ENCODE measurements at regions not wholly inside any gene's neighbourhood (a gene's known extent, or its start where the extent isn't known, plus 50 kb on each side); places are given as distances from the start of the nearest gene placed in this dataset.

DNA sequence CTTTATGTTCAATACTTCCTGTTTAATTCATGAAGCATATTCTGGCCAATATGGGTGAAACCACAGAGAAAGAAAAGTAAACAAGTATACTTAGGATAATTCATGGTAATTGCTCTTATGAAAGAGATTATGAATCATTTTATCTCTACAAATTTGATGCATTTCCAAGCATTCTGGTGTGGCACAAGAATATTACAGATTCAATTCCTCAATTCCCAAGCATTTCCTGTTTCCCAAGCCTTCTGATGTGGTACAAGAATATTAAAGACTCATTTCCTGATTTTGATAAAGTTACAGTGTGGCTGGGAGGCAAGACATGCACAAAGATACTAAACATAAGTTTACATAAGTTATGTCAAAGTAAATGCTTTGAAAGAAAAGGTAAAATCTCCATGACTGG is 126.1 kb upstream of the NUDT7 start:
- TF ChIP-seq TAF1 (IDR thresholded peaks at IDR 0.05; ENCODE audit: borderline replicate concordance, insufficient read depth, low read length) (no peak), POLR2AphosphoS5 (IDR thresholded peaks at IDR 0.05; ENCODE audit: low read depth, low read length) (no peak), FOXP2 (optimal IDR thresholded peaks at IDR 0.05; ENCODE audit: borderline replicate concordance, extremely low read depth, extremely low read length, insufficient read depth) (no peak), SIN3A (IDR thresholded peaks at IDR 0.05; ENCODE audit: borderline replicate concordance, insufficient read depth, low read length) (no peak)
- TF ChIP-seq, protein P1, sequence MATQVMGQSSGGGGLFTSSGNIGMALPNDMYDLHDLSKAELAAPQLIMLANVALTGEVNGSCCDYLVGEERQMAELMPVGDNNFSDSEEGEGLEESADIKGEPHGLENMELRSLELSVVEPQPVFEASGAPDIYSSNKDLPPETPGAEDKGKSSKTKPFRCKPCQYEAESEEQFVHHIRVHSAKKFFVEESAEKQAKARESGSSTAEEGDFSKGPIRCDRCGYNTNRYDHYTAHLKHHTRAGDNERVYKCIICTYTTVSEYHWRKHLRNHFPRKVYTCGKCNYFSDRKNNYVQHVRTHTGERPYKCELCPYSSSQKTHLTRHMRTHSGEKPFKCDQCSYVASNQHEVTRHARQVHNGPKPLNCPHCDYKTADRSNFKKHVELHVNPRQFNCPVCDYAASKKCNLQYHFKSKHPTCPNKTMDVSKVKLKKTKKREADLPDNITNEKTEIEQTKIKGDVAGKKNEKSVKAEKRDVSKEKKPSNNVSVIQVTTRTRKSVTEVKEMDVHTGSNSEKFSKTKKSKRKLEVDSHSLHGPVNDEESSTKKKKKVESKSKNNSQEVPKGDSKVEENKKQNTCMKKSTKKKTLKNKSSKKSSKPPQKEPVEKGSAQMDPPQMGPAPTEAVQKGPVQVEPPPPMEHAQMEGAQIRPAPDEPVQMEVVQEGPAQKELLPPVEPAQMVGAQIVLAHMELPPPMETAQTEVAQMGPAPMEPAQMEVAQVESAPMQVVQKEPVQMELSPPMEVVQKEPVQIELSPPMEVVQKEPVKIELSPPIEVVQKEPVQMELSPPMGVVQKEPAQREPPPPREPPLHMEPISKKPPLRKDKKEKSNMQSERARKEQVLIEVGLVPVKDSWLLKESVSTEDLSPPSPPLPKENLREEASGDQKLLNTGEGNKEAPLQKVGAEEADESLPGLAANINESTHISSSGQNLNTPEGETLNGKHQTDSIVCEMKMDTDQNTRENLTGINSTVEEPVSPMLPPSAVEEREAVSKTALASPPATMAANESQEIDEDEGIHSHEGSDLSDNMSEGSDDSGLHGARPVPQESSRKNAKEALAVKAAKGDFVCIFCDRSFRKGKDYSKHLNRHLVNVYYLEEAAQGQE (IDR thresholded peaks at IDR 0.05; ENCODE audit: insufficient read depth in 1 of 2, low read depth in 2 of 2, low read length in 2 of 2), result no peak

DNA sequence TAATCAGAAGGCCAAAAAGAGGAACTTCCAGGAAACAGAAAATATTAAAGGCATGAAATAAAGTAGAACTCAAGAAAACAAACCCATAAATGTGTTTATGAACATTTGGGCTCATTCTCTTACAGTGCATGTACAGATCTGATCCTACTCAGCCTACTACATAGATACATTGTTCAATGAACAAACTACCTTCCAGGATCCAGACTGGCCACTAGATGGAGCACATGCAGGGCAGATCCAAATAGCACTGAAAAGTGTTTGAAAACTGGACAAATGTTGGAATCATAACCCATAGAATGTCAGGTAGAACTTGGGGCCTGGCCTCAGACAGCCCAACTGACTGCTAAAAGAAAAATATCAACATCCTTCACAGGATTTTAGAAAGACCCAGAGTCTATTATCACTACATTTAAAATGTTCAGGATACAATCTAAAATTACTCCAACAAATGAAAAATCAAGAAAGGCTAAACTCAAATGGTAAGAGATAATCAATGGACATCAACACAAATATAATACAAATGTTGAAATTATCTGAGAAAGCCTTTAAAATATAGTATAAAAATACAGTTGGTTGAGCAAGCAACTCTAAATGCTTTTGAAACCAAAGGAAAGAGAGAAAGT is 122.4 kb upstream of the NUDT7 start:
- TF ChIP-seq SIN3A (IDR thresholded peaks at IDR 0.05; ENCODE audit: borderline replicate concordance, insufficient read depth, low read length) (no peak), TAF1 (IDR thresholded peaks at IDR 0.05; ENCODE audit: borderline replicate concordance, insufficient read depth, low read length) (no peak)

DNA sequence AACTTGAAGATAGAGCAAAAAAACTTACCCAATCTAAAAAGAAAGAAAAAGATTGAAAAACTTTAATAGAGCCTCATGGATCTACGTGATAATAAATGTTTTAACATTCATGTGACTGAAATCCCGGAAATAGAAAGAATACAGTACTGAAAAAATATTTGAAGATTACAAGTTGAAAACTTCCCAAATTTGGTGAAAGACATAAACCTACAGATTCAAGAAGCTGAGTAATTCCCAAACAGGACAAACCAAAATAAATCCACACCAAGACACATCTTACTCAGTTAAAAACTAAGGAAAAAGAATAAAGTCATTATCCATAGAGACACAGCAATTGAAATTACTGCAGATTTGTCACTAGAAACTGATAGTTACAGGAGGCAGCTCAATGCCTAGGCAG is 121.8 kb upstream of the NUDT7 start:
- TF ChIP-seq FOXP2 (optimal IDR thresholded peaks at IDR 0.05; ENCODE audit: borderline replicate concordance, extremely low read depth, extremely low read length, insufficient read depth) (no peak), TAF1 (IDR thresholded peaks at IDR 0.05; ENCODE audit: borderline replicate concordance, insufficient read depth, low read length) (no peak), SIN3A (IDR thresholded peaks at IDR 0.05; ENCODE audit: borderline replicate concordance, insufficient read depth, low read length) (no peak), POLR2AphosphoS5 (IDR thresholded peaks at IDR 0.05; ENCODE audit: low read depth, low read length) (no peak)
- TF ChIP-seq, protein P1 (IDR thresholded peaks at IDR 0.05; ENCODE audit: insufficient read depth in 1 of 2, low read depth in 2 of 2, low read length in 2 of 2), result no peak

DNA sequence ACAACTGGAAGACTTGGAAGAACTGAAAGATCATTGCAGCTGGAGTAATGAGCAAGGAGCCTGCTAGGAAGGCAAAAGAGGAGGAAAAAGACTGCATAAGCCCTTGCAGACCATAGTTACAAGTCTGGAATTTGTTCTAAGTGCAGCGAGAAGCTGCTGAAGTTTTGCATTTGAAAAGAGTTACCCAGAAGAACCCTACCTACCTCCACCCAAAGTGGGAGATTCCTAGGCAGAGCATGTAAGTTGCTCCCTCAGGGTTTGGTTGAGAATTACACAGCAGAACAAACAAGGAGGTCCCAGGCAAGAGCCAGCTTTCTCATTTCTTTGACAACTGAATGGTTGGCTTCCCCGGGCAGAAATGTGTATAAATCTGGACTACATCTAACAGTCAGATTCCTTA is 118.7 kb upstream of the NUDT7 start:
- TF ChIP-seq FOXP2 (optimal IDR thresholded peaks at IDR 0.05; ENCODE audit: borderline replicate concordance, extremely low read depth, extremely low read length, insufficient read depth) (no peak), SIN3A (IDR thresholded peaks at IDR 0.05; ENCODE audit: borderline replicate concordance, insufficient read depth, low read length) (no peak), TAF1 (IDR thresholded peaks at IDR 0.05; ENCODE audit: borderline replicate concordance, insufficient read depth, low read length) (no peak), POLR2AphosphoS5 (IDR thresholded peaks at IDR 0.05; ENCODE audit: low read depth, low read length) (no peak)
- TF ChIP-seq, protein P1 (IDR thresholded peaks at IDR 0.05; ENCODE audit: insufficient read depth in 1 of 2, low read depth in 2 of 2, low read length in 2 of 2), result no peak

DNA sequence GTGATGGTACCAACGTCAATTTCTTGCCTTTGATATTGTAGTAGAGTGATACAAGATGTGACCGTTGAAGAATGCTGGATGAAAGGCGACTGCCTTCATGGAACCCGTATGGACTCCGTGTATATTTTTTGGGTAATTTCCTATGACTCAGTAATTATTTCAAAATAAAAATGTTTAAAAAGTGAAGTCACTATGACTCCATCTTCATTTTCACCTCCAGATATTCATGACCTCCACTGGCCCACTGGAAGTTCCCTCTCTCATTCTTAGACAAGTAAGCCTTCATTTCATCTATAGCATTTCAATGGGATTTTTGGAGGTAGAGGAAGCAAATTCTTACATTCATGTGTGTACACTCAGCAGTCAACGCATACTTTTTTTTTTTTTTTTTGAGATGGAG is 111.8 kb upstream of the NUDT7 start:
- TF ChIP-seq SIN3A (IDR thresholded peaks at IDR 0.05; ENCODE audit: borderline replicate concordance, insufficient read depth, low read length), result no peak
- no peak for TF ChIP-seq POLR2AphosphoS5 (IDR thresholded peaks at IDR 0.05; ENCODE audit: low read depth, low read length)
- TF ChIP-seq TAF1 (IDR thresholded peaks at IDR 0.05; ENCODE audit: borderline replicate concordance, insufficient read depth, low read length), result no peak
- TF ChIP-seq, protein P1 (IDR thresholded peaks at IDR 0.05; ENCODE audit: insufficient read depth in 1 of 2, low read depth in 2 of 2, low read length in 2 of 2), result no peak
- no peak for TF ChIP-seq FOXP2 (optimal IDR thresholded peaks at IDR 0.05; ENCODE audit: borderline replicate concordance, extremely low read depth, extremely low read length, insufficient read depth)
